ENCODE measurements at regions not wholly inside any gene's neighbourhood (a gene's known extent, or its start where the extent isn't known, plus 50 kb on each side); places are given as distances from the start of the nearest gene placed in this dataset.

DNA sequence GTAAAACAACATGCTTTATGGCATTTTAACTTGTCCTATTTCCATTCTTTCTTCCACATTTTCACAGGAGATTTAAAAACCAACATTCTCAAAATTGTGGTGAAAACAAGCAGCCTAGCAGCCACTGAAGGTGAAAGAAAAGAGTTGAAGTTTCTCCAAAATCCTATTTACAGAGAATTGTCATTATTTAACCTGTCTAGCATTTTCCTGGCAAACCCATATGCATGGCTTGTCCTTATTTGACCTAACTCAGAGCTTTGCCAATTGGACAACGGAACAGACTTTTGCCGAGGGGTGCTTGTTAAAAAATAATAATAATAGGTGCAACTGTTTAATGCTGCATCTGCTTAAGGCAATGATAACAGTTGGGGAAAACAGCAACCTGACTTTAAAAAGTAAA is 80.4 kb upstream of the PCSK5 start:
- Mint-ChIP-seq H3K4me1 (no peaks in the 10 kb centered on the region), H3K4me3 (no peak overlapping the region), H3K9me3 (ENCODE audit: insufficient read depth) (peaks cover 13% of the 10 kb centered on the region), H3K27ac (no peak overlapping the region), H3K27me3 (no peaks in the 10 kb centered on the region)
- Histone ChIP-seq H3K27ac (ENCODE audit: low read length in 2 of 2) (no peak overlapping the region), H3K79me2 (ENCODE audit: control insufficient read depth, insufficient read depth, low read length) (no peaks in the 10 kb centered on the region), H3K27me3 (replicated peaks in 1 of 4; ENCODE audit: control extremely low read depth in 1 of 4, control insufficient read depth in 3 of 4, insufficient read depth in 4 of 4, low read length in 3 of 4) (no peaks in the 10 kb centered on the region), H2AFZ (ENCODE audit: insufficient read depth, low read depth, low read length, poor library complexity, severe bottlenecking) (no peak overlapping the region), H3K4me1 (ENCODE audit: control insufficient read depth in 2 of 2, insufficient read depth in 2 of 2, low read length in 2 of 2) (no peaks in the 10 kb centered on the region), H3K4me3 (ENCODE audit: control extremely low read depth in 1 of 5, extremely low read depth in 1 of 5, insufficient read depth in 1 of 5, low read depth in 2 of 5, low read length in 4 of 5) (no peak overlapping the region), H3K9ac (ENCODE audit: low read length) (no peak overlapping the region), H3K36me3 (replicated peaks in 1 of 2; ENCODE audit: control extremely low read depth in 1 of 2, control insufficient read depth in 1 of 2, extremely low read depth in 1 of 2, insufficient read depth in 2 of 2, low read length in 1 of 2) (no peaks in the 10 kb centered on the region), H3K9me3 (ENCODE audit: control extremely low read depth in 1 of 3, control insufficient read depth in 2 of 3, insufficient read depth in 1 of 3, low read length in 2 of 3) (peaks cover 0 to 3% (median 0%) of the 10 kb centered on the region in 3 donors), H3K4me2 (replicated peaks; ENCODE audit: low read depth, low read length, poor library complexity, severe bottlenecking) (no peak overlapping the region), H4K20me1 (ENCODE audit: control insufficient read depth, insufficient read depth, low read length, poor library complexity, severe bottlenecking) (no peaks in the 10 kb centered on the region)
- ChIA-PET POLR2A (no interaction called here), CTCF (no interaction called here)
- no peak for TF ChIP-seq EZH2 (IDR thresholded peaks at IDR 0.05; ENCODE audit: borderline replicate concordance, insufficient read depth, low read depth, low read length, poor library complexity, severe bottlenecking)
- TF ChIP-seq, protein P1, sequence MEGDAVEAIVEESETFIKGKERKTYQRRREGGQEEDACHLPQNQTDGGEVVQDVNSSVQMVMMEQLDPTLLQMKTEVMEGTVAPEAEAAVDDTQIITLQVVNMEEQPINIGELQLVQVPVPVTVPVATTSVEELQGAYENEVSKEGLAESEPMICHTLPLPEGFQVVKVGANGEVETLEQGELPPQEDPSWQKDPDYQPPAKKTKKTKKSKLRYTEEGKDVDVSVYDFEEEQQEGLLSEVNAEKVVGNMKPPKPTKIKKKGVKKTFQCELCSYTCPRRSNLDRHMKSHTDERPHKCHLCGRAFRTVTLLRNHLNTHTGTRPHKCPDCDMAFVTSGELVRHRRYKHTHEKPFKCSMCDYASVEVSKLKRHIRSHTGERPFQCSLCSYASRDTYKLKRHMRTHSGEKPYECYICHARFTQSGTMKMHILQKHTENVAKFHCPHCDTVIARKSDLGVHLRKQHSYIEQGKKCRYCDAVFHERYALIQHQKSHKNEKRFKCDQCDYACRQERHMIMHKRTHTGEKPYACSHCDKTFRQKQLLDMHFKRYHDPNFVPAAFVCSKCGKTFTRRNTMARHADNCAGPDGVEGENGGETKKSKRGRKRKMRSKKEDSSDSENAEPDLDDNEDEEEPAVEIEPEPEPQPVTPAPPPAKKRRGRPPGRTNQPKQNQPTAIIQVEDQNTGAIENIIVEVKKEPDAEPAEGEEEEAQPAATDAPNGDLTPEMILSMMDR (IDR thresholded peaks at IDR 0.05): no peak
- no peak for ATAC-seq (ENCODE audit: low read depth)
- no CpG with 5 or more reads among the region's 2 CpGs for WGBS (ENCODE audit: insufficient coverage)
- intact Hi-C loops (cut with micrococcal nuclease): no loop called here
- DNase-seq: no peak

DNA sequence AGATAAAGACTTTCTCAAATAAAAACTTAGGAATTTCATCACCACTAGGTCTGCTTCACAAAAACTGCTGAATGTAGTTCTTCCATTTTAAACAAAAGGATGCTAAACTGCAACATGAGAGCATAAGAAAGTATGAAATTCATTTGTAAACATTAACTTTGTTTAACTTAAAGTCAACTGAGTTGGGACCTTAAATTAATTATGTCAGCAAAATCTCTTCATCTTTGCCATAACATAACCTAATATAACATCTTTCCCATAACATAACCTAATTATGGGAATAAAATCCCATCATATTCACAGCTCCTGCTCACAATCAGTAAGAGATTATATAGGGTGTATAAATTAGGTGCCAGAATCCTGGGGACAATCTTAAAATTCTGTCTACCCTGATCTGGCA is 78.8 kb upstream of the PCSK5 start:
- Mint-ChIP-seq H3K9me3 (ENCODE audit: insufficient read depth) (peaks cover 13% of the 10 kb centered on the region), H3K4me3 (no peak overlapping the region), H3K27ac (no peak overlapping the region), H3K4me1 (no peaks in the 10 kb centered on the region), H3K27me3 (no peaks in the 10 kb centered on the region)
- Histone ChIP-seq H3K4me2 (replicated peaks; ENCODE audit: low read depth, low read length, poor library complexity, severe bottlenecking) (no peak overlapping the region), H3K9ac (ENCODE audit: low read length) (no peak overlapping the region), H3K4me3 (ENCODE audit: control extremely low read depth in 1 of 5, extremely low read depth in 1 of 5, insufficient read depth in 1 of 5, low read depth in 2 of 5, low read length in 4 of 5) (no peak overlapping the region), H3K27me3 (replicated peaks in 1 of 4; ENCODE audit: control extremely low read depth in 1 of 4, control insufficient read depth in 3 of 4, insufficient read depth in 4 of 4, low read length in 3 of 4) (no peaks in the 10 kb centered on the region), H3K9me3 (ENCODE audit: control extremely low read depth in 1 of 3, control insufficient read depth in 2 of 3, insufficient read depth in 1 of 3, low read length in 2 of 3) (peaks cover 0 to 3% (median 0%) of the 10 kb centered on the region in 3 donors), H3K36me3 (replicated peaks in 1 of 2; ENCODE audit: control extremely low read depth in 1 of 2, control insufficient read depth in 1 of 2, extremely low read depth in 1 of 2, insufficient read depth in 2 of 2, low read length in 1 of 2) (no peaks in the 10 kb centered on the region), H3K79me2 (ENCODE audit: control insufficient read depth, insufficient read depth, low read length) (no peaks in the 10 kb centered on the region), H4K20me1 (ENCODE audit: control insufficient read depth, insufficient read depth, low read length, poor library complexity, severe bottlenecking) (no peaks in the 10 kb centered on the region), H3K4me1 (ENCODE audit: control insufficient read depth in 2 of 2, insufficient read depth in 2 of 2, low read length in 2 of 2) (no peaks in the 10 kb centered on the region), H3K27ac (ENCODE audit: low read length in 2 of 2) (no peak overlapping the region), H2AFZ (ENCODE audit: insufficient read depth, low read depth, low read length, poor library complexity, severe bottlenecking) (no peak overlapping the region)
- intact Hi-C loops (cut with micrococcal nuclease): no loop called here
- DNase-seq (no peak), ATAC-seq (ENCODE audit: low read depth) (no peak)
- CTCF ChIA-PET: no interaction called here
- no peak for TF ChIP-seq EZH2 (IDR thresholded peaks at IDR 0.05; ENCODE audit: borderline replicate concordance, insufficient read depth, low read depth, low read length, poor library complexity, severe bottlenecking)
- TF ChIP-seq, protein P1 (IDR thresholded peaks at IDR 0.05): no peak
- POLR2A ChIA-PET: no interaction called here

Data from B cell (primary cell).